HG02981 (cell line): ENCODE measurements at regions not wholly inside any gene's neighbourhood (a gene's known extent, or its start where the extent isn't known, plus 50 kb on each side); places are given as distances from the start of the nearest gene placed in this dataset.
"Not testable (repeated sequence)": the region's sequence is repeated elsewhere in the genome, so short reads cannot be mapped to it uniquely, and the experiment has no call there.

ENCODE experiments used
- ATAC-seq: cut with Tn5 transposase; IDR thresholded peaks from one replicate; pipeline ENCODE4 v1.9.1; 2021; ENCODE audit warnings: mild to moderate bottlenecking, moderate library complexity; ENCODE audit not compliant: unreplicated experiment

GRCh38 chr4:24211856-24212255 is 322.0 kb upstream of the PPARGC1A start:
- no peak for ATAC-seq

GRCh38 chr4:24210332-24210902 is 320.6 kb upstream of the PPARGC1A start:
- ATAC-seq = no peak

- no peak for ATAC-seq
Measured at GRCh38 chr4:24209906-24210305, 320.1 kb upstream of the PPARGC1A start.

- ATAC-seq = no peak
Measured at GRCh38 chr4:24209131-24209530, 319.3 kb upstream of the PPARGC1A start.

GRCh38 chr4:24208691-24209090 is 318.8 kb upstream of the PPARGC1A start:
- ATAC-seq = no peak

- ATAC-seq = not testable (repeated sequence)
Measured at GRCh38 chr4:24204708-24205107, 314.9 kb upstream of the PPARGC1A start.

GRCh38 chr4:24203926-24204325 is 314.1 kb upstream of the PPARGC1A start:
- ATAC-seq = no peak

GRCh38 chr4:24202579-24202978 is 312.7 kb upstream of the PPARGC1A start:
- ATAC-seq = no peak

GRCh38 chr4:24197955-24198354 is 308.1 kb upstream of the PPARGC1A start:
- ATAC-seq = no peak

GRCh38 chr4:24196785-24197184 is 306.9 kb upstream of the PPARGC1A start:
- no peak for ATAC-seq

- ATAC-seq = no peak
Measured at GRCh38 chr4:24195991-24196736, 306.3 kb upstream of the PPARGC1A start.

- ATAC-seq = no peak
Measured at GRCh38 chr4:24192018-24192641, 302.3 kb upstream of the PPARGC1A start.

- ATAC-seq = no peak
Measured at GRCh38 chr4:24190761-24191695, 301.2 kb upstream of the PPARGC1A start.

- no peak for ATAC-seq
Measured at GRCh38 chr4:24188459-24188858, 298.6 kb upstream of the PPARGC1A start.

- no peak for ATAC-seq
Measured at GRCh38 chr4:24186466-24186865, 296.6 kb upstream of the PPARGC1A start.

GRCh38 chr4:24181005-24181404 is 291.2 kb upstream of the PPARGC1A start:
- no peak for ATAC-seq

- ATAC-seq = no peak
Measured at GRCh38 chr4:24180586-24180985, 290.7 kb upstream of the PPARGC1A start.

- ATAC-seq = no peak
Measured at GRCh38 chr4:24179201-24179840, 289.5 kb upstream of the PPARGC1A start.

- ATAC-seq = not testable (repeated sequence)
Measured at GRCh38 chr4:24177443-24177842, 287.6 kb upstream of the PPARGC1A start.

GRCh38 chr4:24175707-24176106 is 285.9 kb upstream of the PPARGC1A start:
- ATAC-seq = no peak

GRCh38 chr4:24174602-24175001 is 284.8 kb upstream of the PPARGC1A start:
- no peak for ATAC-seq
